ENCODE measurements at regions not wholly inside any gene's neighbourhood (a gene's known extent, or its start where the extent isn't known, plus 50 kb on each side); places are given as distances from the start of the nearest gene placed in this dataset.

DNA sequence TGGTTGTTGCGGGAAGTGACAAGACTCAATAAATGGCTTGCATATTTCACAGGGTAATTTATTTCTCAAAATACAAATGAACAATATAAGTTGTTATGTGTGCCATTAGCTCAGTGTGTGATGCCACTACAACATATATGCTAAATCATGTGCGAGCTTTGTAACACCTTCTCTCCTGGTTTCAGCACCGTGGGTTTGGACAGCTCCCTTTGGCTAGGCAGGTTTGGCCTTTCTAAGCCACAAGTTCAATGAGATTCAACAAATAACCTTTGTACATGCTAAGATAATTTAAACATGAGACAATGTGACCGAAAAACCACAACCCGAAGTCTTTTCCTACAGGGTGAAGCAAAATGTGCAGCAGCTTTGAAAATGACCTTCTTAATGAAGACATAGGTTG lies 563.9 kb downstream of the TMEM114 start:
- DNase-seq: no peak

DNA sequence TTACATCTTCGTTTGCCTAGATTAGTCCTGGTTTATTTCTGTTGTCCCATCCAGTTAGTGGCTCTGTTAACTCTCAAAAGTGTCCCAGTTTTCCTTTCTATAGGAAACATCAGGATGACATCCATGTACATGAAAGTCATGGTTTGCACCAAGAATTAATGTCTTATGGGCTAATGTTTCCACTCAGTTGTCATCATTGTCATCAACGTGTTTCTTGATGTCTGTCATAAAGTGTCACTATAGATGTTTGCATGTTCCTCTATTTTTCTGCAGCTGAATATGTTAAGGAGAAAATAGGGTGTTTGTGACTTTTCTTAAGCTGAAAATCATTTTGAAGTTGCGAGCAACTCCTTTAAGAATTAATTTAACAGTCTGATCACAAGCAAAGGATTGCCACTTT lies 567.0 kb downstream of the TMEM114 start:
- no peak for DNase-seq

DNA sequence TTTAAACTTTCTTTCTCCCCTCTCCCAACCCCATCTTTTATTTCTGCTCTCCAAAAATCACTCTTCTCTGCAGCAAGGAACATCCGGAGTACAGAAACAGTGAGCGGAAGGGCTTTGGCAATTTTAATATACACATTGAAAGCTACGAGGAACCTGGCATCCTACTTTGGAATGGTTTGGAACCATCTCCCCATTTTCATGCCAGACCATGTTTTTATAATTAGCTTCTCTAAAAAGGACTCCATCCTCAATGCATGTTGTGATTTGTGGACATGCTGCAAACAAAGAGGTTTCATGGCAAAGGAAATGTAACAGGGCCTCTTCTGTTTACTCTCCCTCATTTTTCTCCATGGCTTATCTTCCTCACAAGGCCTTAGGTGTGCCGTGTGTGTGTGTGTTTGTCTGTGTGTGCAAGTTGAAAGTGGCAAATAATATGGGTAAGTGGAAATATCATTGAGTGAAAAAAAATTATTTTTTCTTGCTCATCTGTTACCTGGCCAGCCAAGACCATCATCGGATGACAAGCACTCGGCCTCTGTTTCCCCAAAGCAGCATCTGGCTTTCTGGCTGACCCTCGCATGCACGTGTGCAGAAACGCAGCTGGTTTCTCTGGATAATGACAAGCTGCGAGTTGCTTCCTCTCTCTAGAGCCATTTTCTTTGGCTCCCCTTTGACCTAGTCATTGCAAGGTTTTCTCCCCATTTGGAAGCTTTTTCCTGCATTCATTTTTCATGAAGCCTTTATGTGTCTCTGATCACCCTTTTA lies 585.0 kb downstream of the TMEM114 start:
- DNase-seq: no peak

DNA sequence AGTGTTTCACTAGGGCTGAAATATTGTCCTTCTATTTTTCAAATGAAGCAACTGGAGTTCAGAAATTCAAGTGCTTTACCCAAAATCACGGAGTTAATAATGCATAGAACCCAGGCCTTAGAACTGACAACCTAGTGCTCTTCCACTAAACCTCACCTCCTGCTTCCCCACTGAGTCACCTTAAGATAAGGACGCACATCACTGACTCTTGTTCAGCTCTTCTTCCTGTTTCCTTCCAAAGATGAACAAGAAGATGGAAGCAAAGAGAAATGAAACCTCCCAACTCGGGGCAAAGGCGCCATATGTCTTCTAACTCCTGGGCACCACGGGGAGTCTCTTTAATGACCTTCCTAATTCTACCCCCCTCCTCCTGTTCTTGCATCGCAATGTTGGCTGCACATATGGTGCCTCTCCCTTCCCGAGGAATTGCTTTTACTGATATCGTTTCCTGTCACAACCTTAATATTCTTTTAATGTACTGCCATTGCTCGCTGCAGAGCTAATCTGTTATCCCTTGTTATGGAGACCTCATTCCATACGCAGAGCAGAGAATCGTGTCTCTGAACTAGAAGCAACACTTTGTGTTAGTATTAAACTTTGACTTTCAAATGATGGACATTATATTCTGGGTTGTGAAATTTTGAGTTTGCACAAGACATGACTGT lies 591.4 kb downstream of the TMEM114 start:
- DNase-seq: no peak

DNA sequence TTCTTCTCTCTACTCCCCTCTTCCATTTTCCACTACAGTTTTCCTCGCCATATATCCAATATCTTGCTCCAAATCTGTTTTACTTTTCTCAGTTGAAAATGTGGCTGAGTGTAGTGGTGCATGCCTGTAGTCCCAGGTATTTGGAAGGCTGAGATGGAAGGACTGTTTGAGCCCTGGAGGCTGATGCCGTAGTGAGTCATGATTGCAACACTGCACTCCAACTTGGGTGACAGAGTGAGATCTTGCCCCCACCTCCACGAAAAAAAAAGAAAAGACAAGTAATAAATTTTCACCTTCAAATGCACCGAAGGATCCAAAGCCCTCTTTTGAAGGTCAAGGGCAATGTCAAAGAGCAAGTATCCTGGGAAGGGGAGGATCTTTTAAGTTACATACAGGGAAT lies 592.3 kb downstream of the TMEM114 start:
- DNase-seq: no peak

DNA sequence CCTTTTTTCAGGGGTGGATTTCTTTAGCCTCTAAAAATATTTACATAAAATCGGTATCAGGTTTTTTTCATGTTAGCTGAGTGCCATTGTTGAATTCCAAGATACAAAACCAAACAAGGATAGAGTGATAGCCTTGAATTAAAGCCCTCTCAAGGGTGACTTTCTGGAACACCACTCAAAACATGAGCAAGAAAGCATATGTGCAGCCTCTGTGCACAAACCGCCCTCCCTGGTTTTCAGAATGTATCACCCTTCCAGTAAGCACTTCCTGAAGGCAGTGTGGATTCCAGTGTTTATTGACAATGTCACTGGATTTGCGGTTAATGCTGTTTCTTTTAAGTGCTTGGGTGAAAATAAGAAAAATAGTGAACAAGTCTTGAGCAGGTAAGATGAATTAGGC lies 597.7 kb downstream of the TMEM114 start:
- no peak for DNase-seq

DNA sequence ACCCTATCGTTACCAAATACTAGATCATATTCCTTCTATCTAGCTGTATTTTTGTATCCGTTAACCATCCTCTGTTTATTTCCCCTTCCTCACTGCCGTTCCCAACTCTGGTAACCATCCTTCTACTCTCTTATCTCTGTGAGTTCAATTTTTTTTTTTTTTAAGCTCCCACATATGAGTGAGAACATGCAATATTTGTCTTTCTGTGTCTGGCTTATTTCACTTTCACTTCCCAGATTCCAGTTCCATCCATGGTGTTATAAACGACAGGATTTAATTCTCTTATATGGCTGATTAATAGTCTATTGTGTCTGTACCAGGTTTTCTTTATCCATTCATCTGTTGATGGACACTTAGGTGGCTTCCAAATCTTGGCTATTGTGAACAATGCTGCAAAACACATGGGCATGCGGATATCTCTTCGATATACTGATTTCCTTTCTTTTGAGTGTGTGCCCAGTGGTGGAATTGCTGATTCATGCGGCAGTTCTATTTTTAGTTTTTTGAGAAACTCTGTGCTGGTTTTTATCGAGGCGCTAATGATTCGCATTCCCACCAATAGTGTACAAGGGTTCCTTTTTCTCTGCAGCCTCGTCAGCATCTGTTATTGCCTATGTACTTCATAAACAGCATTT lies 599.6 kb downstream of the TMEM114 start:
- no peak for DNase-seq

DNA sequence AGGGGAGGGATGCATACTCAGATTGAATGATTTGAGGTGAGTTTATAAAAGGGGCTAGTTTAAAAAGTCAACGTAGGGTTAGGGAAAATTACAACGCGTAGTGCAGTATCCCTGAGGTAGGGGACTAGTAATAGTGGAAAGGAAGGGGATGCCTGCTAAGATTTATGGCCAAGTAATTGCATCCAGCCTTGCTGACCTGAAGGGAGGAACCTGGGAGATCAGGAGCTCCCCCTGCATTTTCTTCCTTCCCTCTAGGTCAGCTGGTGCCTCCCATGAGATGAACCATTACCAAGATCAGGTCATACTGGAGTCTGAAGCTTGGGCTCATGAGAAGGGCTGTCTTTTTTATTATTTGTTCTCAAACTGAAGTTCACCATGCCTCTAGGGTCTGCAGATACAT lies 606.6 kb downstream of the TMEM114 start:
- no peak for DNase-seq

DNA sequence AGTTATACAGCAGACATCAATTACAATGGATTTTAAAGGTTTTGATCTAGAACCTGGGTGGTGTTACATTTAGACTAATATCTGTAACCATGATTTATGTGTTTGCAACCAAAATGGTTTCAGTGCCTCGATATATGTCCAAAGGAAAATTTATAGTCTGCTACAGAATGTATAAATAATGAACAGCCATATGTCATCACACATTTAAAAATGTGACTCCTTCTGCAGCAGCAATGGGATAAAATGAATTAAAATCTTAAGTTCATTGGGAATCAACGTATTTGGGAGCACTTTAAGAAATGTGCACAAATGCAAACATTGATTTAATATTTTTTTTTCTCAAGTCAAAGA lies 610.2 kb downstream of the TMEM114 start:
- DNase-seq: no peak

DNA sequence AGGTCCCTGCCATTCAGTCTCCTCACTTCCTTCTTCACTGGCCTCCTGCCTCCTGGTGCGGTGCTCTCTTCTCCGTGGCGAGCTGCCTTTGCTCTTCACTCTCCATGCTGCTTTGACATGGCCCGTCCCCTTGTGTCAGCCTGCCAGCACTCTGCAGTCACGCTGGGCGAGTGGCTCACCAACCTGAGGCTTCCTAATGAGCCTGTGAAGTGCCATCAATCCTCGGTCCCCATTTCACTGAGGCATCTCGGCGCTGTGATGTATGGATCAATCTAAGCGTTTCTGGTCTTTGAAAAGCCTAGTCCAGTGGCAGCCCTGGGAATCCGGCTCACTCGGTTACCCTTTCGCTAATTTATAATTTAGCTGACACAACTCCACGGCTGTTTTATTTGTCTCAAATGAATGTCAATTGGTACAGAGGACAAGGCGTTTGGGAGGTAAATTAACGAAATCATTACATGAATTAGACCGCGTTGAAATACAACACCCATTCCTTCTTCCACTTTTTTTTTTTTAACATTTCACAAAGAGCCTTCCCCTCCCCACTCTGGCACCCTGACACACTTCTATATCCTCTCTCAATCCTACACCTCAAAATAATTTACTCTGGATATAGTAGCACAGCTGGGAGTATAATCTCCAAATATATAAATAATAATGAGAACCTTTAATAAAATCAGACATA lies 610.7 kb downstream of the TMEM114 start:
- no peak for DNase-seq

DNA sequence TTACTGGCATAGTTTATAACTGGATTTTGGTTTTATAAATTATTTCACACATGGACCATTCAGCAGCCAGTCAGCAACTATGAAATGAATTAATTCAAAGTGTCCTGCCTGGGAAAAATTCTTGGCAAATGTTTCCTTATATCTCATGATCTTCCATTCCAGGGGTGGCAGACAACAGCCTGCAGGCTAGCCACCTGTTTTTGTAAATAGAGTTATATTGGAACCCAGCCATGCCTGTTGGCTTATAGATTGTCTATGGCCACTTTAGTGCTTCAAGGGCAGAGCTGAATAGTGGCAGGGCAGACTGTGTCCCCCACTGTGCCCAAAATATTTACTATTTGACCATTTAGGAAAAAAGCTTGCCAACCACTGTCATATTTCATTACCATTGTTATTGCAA lies 613.7 kb downstream of the TMEM114 start:
- DNase-seq: no peak

DNA sequence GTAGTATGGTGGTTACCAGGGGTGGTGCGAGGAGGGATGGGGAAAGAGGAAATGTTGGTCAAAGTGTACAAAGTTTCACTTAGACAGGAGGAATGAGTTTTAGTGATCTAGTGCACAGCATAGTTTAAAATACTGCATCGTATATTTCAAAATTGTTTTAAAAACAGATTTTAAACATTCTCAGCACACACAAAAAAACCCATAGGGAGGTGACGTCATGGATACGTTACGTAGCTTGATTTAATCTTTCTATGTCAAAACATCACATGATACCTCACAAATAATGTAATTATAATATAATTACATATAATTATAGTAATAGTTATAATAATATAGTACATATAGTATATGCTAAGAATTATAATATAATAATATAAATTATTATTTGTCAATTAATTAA lies 614.2 kb downstream of the TMEM114 start:
- DNase-seq: no peak

DNA sequence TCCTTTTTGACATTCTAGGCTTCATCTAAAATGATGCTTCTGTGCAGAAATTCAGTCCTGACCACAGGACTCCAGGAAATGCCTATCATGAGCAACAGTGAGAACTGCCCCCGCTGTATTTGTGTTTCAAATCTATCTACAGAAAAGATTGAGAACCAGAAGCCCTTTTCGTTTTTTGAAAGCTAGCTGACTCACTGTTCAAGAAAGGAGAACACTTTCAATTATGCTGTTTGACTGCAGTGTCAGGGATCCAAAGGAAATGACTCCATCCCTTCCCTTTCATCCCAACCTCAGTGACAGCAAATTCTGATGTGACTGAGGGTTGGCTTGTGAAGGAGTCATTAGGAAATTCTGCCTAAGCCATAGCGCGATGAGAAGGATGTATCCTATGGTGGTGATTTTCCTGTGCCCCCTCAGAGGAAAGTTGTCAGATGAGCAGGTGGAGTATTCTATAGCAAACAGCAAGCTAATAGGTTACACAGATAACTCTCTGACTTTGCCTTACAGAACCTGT lies 622.3 kb downstream of the TMEM114 start:
- no peak for DNase-seq

DNA sequence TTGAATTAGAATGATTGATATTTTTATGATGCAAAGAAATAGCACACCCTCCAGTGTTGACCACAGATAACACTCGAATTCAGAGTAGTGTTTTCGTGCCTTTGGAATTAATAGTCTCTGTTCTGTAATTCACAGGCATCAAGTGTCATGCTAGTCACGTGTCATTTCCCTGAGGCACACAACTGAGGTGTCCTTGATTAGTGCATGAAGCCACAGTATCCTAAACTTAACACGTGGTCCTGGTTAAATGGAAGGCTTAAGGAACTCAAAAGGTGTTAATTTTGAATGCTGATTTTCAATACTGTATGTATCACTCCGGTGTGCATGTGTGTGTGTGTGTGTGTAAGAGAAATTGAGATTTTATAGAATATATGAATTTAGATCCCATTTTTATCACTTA lies 625.6 kb downstream of the TMEM114 start:
- DNase-seq: no peak

DNA sequence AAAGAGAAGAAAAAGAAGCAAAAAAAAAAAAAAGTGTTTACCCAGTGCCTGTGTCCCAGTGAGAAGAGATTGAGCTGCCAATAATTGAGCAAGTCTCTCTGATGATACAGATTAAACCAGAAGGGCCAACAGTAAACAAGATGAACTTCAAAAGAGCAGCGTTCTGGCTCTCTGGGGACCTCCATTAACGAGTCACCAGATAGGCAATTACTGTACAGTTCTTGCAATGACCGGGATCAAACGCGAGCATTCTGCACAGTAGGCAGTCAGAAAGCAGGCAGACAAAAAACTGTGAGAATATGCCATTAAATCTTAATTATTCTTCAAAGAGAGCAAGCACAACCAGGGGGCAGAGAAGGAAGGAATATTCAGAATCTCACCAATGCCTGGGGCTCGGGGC lies 626.1 kb downstream of the TMEM114 start:
- DNase-seq: no peak

DNA sequence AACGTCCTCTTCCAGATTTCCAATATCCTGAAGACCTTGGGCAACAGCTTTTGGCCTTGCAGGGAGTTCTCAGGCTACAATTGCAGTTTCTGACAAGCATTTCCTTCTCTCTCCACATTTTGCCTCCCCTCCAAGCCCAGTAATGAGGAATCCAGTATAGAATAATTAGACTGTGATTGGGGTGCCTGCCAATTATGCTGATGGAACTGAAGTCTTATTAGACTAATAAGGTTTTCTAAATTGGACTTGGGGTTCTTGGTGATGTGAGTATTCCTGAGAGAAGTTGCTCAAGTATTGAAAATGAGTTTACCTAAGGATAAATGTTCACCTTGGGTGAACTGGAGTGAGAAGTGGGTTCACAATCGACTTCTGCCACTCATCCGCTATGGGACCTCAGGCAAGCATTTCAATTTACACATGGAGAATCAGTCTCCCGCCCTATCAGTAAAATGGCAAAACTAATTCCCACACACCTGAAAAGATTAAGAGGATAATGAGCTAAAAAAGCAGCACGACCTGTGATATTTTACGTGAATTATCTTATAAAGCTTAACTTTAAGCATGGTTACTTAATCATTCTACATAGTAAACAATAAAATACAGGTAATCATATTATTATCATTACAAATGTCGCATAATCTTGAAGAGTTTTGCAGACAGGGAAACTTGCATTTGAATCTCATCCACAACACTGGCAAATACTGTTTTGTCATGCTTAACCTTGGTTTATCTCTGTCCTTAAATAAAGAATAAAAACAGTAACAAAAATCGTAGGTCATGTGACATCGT lies 628.0 kb downstream of the TMEM114 start:
- no peak for DNase-seq

DNA sequence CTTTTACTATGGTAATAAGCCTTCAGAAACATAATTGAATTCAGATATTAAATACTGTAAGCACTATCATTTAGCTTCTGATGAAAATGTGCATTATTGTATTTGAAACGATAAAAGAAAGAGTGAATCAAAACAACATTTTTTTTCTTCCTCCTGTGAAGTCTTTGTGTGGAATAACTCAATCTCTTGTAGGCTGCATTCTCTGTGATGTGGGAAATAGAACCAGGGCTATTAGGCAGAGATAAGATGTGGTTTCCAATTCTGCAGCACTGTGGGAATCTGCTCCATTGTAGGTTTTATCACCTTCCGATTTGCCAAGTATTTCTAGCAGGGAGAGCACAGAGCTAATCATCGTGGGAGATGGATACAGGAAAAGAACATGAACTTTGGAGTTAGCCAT lies 624.5 kb downstream of the RBFOX1 start:
- DNase-seq: no peak

DNA sequence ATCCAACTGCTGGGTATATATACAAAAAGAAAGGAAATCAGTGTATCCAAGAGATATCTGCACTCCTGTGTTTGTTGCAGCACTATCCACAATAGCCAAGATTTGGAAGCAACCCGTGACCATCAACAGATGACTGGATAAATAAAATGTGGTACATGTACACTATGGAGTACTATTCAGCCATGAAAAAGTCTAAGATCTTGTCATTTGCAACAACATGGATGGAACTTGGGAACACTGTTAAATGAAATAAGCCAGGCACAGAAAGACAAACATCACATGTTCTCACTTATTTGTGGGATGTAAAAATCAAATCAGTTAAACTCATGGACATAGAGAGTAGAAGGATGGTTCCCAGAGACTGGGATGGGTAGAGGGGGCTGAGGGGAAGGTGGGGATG lies 620.7 kb downstream of the RBFOX1 start:
- DNase-seq: no peak

DNA sequence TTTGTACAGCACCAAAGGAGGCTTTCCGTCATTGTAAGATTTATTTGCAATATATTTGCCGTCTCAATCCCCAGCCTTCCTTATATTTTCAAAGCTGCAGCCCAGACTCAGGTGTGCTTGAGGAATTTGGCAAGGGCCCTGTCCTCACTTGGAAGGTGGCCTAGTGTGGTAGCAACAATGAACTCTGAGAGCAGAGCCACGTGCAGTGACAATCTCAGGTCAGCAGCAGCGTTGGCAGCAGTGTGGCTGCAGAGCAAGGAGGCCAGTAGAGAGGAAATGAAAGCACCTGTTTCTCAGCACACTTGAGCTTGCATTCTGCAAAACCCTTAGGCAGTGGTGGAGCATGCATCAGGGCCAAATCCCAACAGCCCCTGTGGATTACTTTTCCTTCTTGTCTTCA lies 613.5 kb downstream of the RBFOX1 start:
- DNase-seq: no peak

DNA sequence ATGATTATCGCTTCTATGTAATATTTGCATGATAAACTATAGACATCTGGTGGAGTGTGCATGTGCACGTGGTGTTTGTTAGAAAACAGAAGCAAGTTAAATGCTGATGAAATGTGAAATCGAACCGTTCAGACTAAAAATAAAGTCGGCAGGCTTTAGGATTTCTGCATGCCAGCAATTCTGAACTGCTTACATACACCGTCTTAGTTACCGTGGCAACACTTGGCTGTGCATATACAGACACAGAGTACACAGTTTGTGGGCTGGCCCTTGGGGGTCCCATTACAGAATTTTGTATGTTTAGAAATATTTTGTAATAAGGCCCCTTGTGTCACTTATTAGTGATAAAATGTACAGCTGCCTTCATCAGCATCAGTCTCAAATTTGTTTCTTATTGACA lies 605.5 kb downstream of the RBFOX1 start:
- DNase-seq: no peak

DNA sequence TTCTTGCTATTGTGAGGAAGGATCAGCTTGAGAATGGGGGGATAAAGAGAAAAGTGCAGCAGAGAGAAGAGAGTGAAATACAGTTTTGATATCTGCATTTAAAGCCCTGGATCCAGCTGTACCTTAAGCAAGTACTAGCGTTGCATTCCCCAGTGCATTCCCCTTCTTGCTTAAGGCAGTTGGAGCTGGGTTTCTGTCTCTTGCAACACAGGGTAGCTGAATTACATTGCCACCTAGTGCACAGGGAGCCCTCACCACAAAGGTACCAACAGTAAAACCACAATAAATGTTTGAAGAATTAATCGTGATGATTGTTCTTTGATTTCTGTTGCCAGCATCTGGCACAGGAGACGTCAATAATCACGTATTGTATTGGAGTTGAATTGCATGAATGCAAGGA lies 588.7 kb downstream of the RBFOX1 start:
- DNase-seq: no peak

DNA sequence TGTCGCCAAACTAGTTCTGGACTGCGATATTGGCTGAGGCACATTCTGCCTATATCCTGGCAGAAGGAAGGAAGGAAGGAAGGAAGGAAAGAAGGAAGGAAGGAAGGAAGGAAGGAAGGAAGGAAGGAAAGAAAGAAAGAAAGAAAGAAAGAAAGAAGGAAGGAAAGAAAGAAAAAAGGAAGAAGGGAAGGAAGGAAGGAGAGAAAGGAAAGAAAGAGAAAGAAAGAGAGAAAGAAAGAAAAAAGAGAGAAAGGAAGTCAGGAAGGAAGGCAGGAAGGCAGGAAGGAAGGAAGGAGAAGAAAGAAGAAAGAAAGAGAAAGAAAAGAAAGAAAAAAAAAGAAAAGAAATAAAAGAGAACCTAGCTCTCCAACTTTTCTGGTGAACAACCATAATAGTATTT lies 587.1 kb downstream of the RBFOX1 start:
- no peak for DNase-seq

DNA sequence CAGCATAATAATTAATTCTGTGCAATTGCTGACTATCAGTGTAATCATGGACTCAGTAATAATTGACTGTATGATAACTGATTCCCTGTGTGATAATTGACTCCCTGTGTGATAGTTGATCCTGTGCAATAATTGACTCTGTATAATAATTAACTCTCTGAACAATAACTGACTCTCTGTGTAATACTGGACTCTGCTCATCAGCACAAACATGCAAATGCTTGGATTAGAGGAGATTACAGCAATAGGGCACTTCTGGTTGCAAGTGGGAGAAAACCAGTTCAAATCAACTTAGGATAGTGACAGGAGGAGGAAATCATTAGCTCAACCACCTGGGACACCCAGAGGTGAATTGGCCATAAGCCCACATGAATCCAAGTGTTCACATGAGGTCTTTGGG lies 582.1 kb downstream of the RBFOX1 start:
- DNase-seq: no peak

All from NCI-H2171 treated with DMSO at 0.1 percent for 48 hours (cell line).